Stimulated activated CD4-positive, alpha-beta T cell treated with anti-CD3 and anti-CD28 coated beads, Interleukin-1b, Interleukin-23, amount 100 ng/mL, for 48 hours (primary cell): ENCODE measurements at regions not wholly inside any gene's neighbourhood (a gene's known extent, or its start where the extent isn't known, plus 50 kb on each side); places are given as distances from the start of the nearest gene placed in this dataset.
A peak's percentile ranks its signal among the peaks of the same experiment; 100 is the strongest.
"Not testable (repeated sequence)": the region's sequence is repeated elsewhere in the genome, so short reads cannot be mapped to it uniquely, and the experiment has no call there.

Experiments used
- DNase-seq: peaks from one replicate; pipeline ENCODE4 v3.0.0-alpha.2; 2020

DNA sequence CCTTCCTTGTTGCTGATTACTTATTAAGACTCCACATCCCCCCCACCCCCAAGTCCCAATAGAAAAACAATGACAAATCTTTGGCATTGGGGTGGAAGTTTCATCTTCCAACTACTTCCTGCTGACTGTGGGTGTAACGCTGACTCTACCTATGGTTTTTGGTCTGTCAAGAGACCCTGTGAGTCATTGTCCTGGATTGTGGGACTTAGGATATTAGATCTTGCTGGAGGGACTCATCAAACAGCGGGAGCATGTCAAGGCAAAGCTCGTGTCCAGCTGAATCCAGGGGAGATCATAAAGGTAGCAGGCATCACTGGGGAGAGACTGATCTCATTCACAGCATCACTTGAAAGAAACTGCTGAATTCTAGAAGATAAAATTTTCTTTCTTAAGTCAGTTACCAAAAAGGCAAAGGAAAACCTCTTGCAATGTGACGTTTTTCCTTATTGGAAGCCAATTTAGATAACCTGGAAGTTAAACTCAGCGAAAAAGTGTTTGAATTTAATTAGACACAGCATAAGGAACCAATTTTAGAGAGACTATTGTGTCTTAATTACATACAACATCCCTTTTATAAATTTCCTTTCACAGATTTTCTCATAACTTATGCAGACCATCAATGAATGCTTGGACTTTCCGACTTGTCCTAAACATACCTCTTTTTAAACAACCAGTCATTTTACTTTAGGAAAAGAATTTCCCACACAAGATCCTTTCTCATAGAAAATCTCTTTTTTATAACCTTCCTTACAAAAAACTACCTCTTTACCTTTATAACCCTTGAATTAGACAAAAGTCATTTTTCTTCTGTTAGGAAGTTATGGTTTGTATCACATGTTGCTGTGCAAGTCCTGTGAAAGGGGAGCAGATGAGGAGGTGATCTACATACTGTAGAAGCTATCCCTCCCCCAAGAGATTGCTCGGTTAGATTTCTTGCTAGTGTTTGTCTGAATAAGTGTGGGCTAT lies 94.6 kb upstream of the SCAF11 start:
- no peak for DNase-seq

GRCh38 chr12:46082490-46083200 lies 92.3 kb upstream of the SCAF11 start:
- DNase-seq, result no peak

DNA sequence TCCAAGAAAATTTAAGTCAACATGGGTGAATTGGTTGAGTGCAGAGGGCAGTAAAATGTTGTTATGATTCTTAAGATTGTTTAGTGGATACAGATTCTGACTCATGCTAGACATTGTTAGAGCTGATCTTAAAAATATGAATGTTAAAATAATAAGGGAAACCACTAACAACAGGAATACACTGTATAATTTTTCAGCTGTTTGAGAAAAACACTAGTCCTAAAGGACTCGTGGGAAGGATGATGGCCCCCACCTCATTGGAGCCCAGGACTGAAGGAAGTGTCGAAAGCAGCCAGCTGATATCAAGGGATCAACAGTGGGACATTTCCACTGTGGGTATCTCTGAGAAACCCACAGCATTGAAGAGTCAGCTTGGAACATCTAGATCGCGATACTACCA lies 82.9 kb upstream of the SCAF11 start:
- DNase-seq, result no peak

- DNase-seq, result peak; percentile 70
Observed at GRCh38 chr12:46071769-46072624, 81.6 kb upstream of the SCAF11 start.

DNA sequence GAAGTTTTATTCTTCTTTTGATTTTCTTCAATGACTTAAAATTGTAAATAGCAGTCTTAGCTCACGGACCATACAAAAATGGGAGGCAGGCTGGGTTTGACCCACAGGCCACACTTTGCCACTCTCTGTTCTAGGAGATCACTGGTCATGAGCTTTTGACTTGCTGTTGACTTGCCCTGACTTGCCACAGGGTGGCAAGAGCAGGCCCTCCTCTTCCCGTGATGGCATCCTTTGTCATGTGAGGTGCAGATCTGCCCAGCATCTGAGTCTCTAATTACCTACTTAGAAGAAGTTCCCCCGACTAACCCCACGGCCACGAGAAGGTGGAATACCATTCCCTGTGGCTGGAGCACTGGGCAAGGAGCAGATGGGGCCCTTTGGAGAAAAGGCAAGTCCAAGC lies 81.0 kb upstream of the SCAF11 start:
- no peak for DNase-seq

DNA sequence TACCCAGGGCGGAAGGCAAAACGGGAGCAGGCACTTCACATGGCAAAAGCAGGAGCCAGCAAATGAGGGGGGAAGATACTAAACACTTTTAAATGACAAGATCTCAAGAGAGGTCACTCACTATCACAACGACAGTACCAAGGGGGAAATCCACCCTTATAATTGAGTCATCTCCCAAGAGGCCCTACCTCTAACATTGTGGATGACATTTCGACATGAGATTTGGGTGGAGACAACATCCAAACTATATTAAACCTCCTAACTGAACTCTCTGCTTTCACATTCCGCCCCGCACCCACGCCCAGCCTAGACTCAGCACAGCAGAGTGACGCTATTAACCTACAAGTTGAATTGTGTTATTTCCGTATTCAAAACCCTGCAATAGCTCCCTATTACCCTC lies 76.7 kb upstream of the SCAF11 start:
- no peak for DNase-seq

DNA sequence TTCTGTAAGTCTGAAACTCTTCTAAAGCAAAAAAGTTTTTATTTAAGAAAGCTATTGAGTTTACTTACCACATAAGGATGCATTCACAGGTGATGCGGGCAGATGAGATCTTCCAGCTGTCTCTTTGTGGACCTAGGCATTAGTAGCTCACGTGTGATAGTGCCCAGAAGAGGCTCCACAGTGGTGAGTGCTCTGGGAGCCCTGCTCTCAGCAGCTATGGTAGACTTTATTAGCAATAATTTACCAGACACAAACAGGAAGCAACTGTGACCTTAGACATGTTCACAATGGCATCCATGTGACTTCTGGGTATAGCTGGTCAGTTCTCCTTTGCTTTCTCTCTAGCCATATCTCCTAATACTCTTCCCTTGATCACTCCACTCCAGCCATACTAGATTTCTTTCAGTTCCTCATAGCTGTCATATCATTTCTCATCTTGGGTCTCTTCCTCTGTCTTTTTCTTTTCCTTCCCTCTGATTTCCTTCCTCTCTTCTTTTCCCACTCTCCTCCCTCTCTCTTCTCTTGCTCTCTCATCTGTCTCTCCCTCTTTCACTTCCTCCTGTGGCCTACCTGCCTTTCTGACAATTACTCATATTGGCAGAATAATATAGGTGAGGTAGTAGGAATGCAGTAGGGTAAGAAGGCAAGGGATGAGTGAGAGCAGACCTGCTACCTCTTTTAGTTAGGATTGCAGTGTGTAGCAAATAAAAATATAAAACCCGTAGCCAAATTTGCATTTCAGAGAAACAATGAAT lies 75.2 kb upstream of the SCAF11 start:
- DNase-seq, result no peak

GRCh38 chr12:46064548-46064947 lies 74.2 kb upstream of the SCAF11 start:
- DNase-seq, result no peak

DNA sequence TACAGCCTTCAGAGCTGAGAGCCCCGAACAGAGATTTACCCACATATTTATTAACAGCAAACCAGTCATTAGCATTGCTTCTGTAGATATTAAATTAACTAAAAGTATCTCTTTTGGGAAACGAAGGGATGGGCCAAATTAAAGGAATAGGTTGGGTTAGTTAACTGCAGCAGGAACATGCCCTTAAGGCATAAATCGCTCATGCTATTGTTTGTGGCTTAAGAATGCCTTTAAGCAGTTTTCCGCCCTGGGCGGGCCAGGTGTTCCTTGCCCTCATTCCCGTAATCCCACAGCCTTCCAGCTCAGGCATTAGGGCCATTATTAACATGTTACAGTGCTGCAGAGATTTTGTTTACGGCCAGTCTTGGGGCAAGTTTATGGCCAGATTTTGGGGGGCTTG lies 68.3 kb upstream of the SCAF11 start:
- not testable (repeated sequence) for DNase-seq

DNA sequence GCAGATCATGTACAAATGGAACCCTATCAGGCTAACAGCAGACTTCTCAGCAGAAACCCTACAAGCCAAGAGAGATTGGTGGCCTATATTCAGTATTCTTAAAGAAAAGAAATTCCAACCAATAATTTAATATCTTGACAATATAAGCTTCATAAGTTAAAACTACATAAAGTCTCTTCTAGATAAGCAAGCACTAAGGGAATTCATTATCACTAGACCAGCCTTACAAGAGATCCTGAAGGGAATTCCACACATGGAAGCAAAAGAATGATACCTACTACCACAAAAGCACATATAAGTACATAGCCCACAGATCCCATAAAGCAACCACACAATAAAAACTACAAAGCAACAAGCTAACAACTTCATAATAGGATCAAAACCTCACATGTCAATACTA lies 60.4 kb upstream of the SCAF11 start:
- DNase-seq, result no peak

GRCh38 chr12:46049665-46050064 lies 59.3 kb upstream of the SCAF11 start:
- DNase-seq, result no peak

GRCh38 chr12:46046436-46046835 lies 56.1 kb upstream of the SCAF11 start:
- no peak for DNase-seq

DNA sequence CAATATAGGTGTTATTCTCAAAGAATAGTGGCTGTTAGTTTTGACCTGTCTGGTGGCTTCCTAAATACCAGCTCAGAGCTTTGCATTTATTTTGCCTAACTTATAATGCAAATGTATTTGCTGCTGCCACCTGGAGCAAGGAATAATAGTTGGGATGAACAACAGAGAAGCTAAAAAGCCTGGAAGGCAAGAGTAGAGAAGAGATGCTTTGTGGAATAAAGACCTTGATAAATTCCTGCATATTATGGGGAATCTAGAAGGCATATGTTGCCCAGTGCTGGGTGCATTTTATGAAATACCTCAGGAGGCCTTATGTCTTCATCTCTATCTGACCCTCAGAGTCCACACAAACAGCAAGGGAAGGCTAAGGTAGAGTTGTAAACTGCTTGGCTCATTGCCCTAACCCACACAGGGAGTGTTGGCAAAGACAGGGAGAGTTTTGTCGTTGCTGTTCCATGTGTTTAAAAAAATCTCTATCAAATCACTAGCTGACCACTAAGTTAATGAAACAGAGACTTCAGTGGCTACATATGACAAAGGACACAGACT lies 53.7 kb upstream of the SCAF11 start:
- DNase-seq, result no peak
